ENCODE measurements at regions not wholly inside any gene's neighbourhood (a gene's known extent, or its start where the extent isn't known, plus 50 kb on each side); places are given as distances from the start of the nearest gene placed in this dataset.

- CTCF ChIA-PET = interaction anchor here (0.5 kb wide), 2 partner anchors 12 to 1126 kb away, joined by 3 read pairs; no protein-coding TSS in a partner anchor
- Mint-ChIP-seq H3K4me1 (ENCODE audit: insufficient read depth, unreplicated experiment) (no peaks in the 10 kb centered on the region), H3K4me3 (ENCODE audit: unreplicated experiment) (no peak overlapping the region), H3K27ac (ENCODE audit: low read depth, unreplicated experiment) (no peak overlapping the region), H3K27me3 (ENCODE audit: insufficient read depth, unreplicated experiment) (no peaks in the 10 kb centered on the region), H3K36me3 (ENCODE audit: insufficient read depth, unreplicated experiment) (no peaks in the 10 kb centered on the region), H3K9me3 (ENCODE audit: unreplicated experiment) (no peaks in the 10 kb centered on the region)
- POLR2A ChIA-PET = interaction anchor here (1.0 kb wide), 1 partner anchor 23 kb away, joined by 4 read pairs; no protein-coding TSS in a partner anchor
- no TSS peak for BruUV-seq (replicated peaks)
- no peak for DNase-seq (ENCODE audit: unreplicated experiment)
- intact Hi-C loops (cut with micrococcal nuclease) = no loop called here
- TF ChIP-seq CTCF (IDR thresholded peaks at IDR 0.05; ENCODE audit: unreplicated experiment) = no peak
Measured at GRCh38 chr20:21994203-21994602, 288.7 kb downstream of the PAX1 start.

GRCh38 chr20:21982559-21982958 is 277.1 kb downstream of the PAX1 start:
- BruUV-seq (replicated peaks) = no TSS peak
- TF ChIP-seq CTCF (IDR thresholded peaks at IDR 0.05; ENCODE audit: unreplicated experiment) = no peak
- Mint-ChIP-seq H3K9me3 (ENCODE audit: unreplicated experiment) (no peaks in the 10 kb centered on the region), H3K36me3 (ENCODE audit: insufficient read depth, unreplicated experiment) (no peaks in the 10 kb centered on the region), H3K4me1 (ENCODE audit: insufficient read depth, unreplicated experiment) (peaks cover 29% of the 10 kb centered on the region), H3K4me3 (ENCODE audit: unreplicated experiment) (no peak overlapping the region), H3K27me3 (ENCODE audit: insufficient read depth, unreplicated experiment) (no peaks in the 10 kb centered on the region), H3K27ac (ENCODE audit: low read depth, unreplicated experiment) (no peak overlapping the region)
- DNase-seq (ENCODE audit: unreplicated experiment) = no peak
- intact Hi-C loops (cut with micrococcal nuclease) = no loop called here
- ChIA-PET POLR2A (no interaction called here), CTCF (interaction anchor here (0.5 to 0.9 kb wide), 2 partner anchors 14 to 122 kb away, joined by 3 to 4 read pairs; no protein-coding TSS in a partner anchor)

- Mint-ChIP-seq H3K4me3 (ENCODE audit: unreplicated experiment) (no peak overlapping the region), H3K9me3 (ENCODE audit: unreplicated experiment) (no peaks in the 10 kb centered on the region), H3K36me3 (ENCODE audit: insufficient read depth, unreplicated experiment) (no peaks in the 10 kb centered on the region), H3K4me1 (ENCODE audit: insufficient read depth, unreplicated experiment) (peaks cover 29% of the 10 kb centered on the region), H3K27ac (ENCODE audit: low read depth, unreplicated experiment) (peak overlapping the region; percentile 65), H3K27me3 (ENCODE audit: insufficient read depth, unreplicated experiment) (no peaks in the 10 kb centered on the region)
- POLR2A ChIA-PET = no interaction called here
- intact Hi-C loops (cut with micrococcal nuclease) = no loop called here
- CTCF ChIA-PET = interaction anchor here (0.7 to 0.9 kb wide), 2 partner anchors 12 to 15 kb away, joined by 3 to 4 read pairs; no protein-coding TSS in a partner anchor
- no peak for DNase-seq (ENCODE audit: unreplicated experiment)
- no peak for TF ChIP-seq CTCF (IDR thresholded peaks at IDR 0.05; ENCODE audit: unreplicated experiment)
- BruUV-seq (replicated peaks) = no TSS peak
Measured at GRCh38 chr20:21981597-21982344, 276.3 kb downstream of the PAX1 start.

GRCh38 chr20:21981179-21981578 is 275.7 kb downstream of the PAX1 start:
- intact Hi-C loops (cut with micrococcal nuclease) = no loop called here
- Mint-ChIP-seq H3K36me3 (ENCODE audit: insufficient read depth, unreplicated experiment) (no peaks in the 10 kb centered on the region), H3K27ac (ENCODE audit: low read depth, unreplicated experiment) (peak overlapping the region; percentile 65), H3K4me1 (ENCODE audit: insufficient read depth, unreplicated experiment) (peaks cover 29% of the 10 kb centered on the region), H3K27me3 (ENCODE audit: insufficient read depth, unreplicated experiment) (no peaks in the 10 kb centered on the region), H3K4me3 (ENCODE audit: unreplicated experiment) (no peak overlapping the region), H3K9me3 (ENCODE audit: unreplicated experiment) (no peaks in the 10 kb centered on the region)
- DNase-seq (ENCODE audit: unreplicated experiment) = no peak
- TF ChIP-seq CTCF (IDR thresholded peaks at IDR 0.05; ENCODE audit: unreplicated experiment) = no peak
- BruUV-seq (replicated peaks) = no TSS peak
- CTCF ChIA-PET = no interaction called here
- POLR2A ChIA-PET = no interaction called here
